GM12872 (cell line): ENCODE measurements at regions not wholly inside any gene's neighbourhood (a gene's known extent, or its start where the extent isn't known, plus 50 kb on each side); places are given as distances from the start of the nearest gene placed in this dataset.

ENCODE experiments used
- TF ChIP-seq, protein P1 (sequence below): IDR thresholded peaks from 3 replicates; pipeline ENCODE4 v1.5.1; 2011; ENCODE audit warnings: low read depth, mild to moderate bottlenecking, low read length, moderate library complexity; ENCODE audit not compliant: insufficient read depth

DNA sequence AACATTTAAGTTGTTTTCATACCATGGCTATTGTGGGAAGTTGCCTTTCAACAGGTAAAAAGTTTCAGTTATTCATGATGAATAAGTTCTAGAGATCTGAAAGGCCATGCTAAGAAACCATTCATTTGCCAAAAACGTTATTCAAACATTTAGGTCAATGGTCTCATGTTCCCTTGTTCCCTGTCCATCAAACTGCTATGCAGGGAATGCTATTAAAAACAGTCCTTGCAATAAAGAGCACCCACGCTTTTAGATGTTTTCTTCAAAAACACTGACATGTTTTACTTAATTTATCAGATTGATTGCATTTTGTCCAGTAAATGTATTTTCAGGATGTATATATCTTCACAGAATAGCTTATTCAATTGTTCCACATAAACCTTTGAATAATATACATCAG is 573.2 kb upstream of the PCDH20 start:
- TF ChIP-seq, protein P1, sequence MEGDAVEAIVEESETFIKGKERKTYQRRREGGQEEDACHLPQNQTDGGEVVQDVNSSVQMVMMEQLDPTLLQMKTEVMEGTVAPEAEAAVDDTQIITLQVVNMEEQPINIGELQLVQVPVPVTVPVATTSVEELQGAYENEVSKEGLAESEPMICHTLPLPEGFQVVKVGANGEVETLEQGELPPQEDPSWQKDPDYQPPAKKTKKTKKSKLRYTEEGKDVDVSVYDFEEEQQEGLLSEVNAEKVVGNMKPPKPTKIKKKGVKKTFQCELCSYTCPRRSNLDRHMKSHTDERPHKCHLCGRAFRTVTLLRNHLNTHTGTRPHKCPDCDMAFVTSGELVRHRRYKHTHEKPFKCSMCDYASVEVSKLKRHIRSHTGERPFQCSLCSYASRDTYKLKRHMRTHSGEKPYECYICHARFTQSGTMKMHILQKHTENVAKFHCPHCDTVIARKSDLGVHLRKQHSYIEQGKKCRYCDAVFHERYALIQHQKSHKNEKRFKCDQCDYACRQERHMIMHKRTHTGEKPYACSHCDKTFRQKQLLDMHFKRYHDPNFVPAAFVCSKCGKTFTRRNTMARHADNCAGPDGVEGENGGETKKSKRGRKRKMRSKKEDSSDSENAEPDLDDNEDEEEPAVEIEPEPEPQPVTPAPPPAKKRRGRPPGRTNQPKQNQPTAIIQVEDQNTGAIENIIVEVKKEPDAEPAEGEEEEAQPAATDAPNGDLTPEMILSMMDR: no peak

DNA sequence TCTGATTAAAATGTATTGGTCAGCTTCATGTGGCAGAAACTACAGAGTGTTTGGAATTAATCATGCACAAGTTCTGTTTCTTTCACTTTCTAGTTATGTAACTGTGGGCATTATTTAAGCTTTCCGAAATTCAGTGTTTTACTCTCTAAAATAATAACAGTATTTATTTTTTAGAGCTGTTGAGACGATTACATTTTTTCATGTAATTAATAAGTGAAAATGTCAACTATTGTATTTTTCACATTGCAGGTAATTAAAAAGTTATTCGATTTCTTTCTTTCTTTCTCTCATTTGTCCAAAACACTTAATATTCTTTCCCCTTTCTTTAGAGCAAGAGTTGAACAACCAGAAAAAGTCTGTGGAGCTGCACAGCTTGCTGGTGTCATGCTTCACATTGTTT is 559.4 kb upstream of the PCDH20 start:
- TF ChIP-seq, protein P1: no peak

DNA sequence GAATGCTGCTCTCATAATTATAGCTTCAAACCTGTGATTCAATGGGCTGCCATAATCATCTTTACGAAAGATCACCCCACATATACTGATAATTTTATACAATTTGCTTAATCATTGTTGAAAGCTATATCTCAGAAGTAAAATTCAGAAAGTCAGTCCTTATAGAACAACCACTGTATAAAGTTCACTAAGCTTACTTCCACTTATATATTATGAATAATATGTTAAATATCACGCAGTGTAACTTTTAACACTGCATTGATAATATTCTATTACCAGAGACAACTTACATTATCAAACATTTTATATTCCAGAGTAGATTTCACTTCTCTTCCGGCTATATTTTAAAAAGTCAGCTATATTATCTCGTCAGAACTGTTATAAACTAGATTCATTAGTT is 550.1 kb upstream of the PCDH20 start:
- TF ChIP-seq, protein P1: no peak

DNA sequence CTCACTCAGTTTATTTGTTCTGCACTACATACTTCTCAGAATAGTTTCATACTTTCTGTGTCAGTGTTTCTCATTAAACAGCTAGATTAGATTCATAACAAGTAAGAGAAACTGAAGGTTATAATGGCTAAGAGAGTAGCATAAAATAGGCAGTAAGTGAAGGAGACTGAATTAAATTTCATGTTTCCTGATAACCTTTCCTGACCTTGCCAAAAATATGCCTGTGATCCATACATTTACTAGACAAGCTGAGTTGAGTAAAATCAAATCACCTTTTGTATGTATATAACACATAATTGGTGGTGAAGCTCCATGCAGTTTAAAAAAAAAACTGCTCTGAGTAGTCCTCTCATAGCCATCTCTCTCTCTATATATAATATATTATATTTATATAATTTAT is 545.3 kb upstream of the PCDH20 start:
- TF ChIP-seq, protein P1: no peak

DNA sequence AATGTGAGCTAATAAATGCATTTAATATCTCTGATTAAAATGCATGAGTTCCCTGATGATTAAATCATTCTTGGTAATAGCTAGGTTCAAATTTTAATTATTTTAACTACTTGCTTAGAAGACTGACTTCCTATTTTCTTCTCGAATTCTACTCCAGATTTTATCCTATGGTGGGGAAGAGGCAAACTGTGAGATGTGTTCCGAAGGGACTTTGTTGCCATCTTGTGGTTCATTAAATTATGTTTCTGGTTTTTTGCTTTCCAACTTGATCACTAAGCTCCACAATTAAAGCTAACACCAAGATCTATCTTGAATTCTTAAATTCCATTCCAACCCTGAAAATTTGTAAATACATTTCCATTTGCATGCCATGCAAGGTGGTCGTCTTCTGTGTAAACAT is 538.4 kb upstream of the PCDH20 start:
- TF ChIP-seq, protein P1: no peak

DNA sequence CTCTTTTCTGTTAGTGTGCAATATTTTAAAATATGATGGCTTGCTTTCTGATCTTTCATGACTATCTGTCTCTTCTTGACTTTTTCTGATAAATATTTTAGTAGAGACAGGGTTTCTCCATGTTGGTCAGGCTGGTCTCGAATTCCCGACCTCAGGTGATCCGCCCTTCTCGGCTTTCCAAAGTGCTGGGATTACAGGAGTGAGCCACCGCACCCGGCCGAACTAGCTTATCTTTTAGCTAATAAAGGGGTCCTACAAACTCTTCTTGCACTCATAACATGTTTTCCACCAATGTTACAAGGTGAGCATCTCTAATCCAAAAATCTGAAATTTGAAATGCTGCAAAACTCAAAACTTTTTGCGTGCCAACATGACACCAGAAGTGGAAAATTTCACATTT is 535.2 kb upstream of the PCDH20 start:
- TF ChIP-seq, protein P1: no peak

DNA sequence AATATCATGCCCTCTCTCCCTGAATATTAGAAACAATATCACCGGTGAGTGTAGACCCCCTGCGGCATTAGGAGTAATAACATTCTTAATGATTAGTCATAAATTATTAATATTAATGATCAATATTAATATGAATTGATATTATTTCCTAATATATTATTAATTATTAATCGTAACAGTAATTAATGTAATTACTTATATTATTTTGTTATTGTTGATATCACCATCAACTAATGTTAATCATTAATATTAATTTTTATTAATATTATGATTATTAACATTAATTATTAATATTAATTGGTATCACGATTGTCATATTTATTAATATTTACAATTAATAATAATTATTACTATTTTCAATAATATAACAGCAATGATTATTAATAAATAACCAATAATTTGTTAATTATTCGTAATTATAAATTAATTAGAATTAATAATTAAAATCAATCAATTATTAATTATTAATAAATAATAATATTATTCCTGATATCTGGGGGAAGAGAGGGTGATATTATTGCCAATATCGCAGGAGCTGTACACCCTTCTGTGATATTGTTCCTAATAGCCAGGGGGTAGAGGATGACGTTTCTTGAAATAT is 528.8 kb upstream of the PCDH20 start:
- TF ChIP-seq, protein P1: no peak
